ENCODE measurements at regions not wholly inside any gene's neighbourhood (a gene's known extent, or its start where the extent isn't known, plus 50 kb on each side); places are given as distances from the start of the nearest gene placed in this dataset.
"Not testable (repeated sequence)": the region's sequence is repeated elsewhere in the genome, so short reads cannot be mapped to it uniquely, and the experiment has no call there.

DNA sequence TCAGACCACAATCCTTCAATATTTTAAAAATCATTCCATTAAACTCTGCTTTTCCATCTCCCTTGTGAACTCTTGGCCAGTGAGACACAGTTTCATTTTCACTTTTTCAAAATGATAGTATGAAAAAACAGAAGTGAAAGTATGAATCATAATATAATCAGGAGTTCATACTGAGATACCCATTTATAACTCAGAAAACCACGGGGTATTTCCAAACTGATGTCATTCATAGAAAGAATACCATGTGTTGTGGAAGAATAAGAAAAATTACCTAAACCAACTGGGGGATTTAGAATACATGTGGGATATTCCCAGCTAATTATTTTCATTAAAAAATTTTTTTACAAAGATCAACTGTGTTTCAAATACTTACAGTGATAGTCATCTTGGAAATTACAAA lies 149.9 kb downstream of the MRPL39 start:
- peaks cover 0 to 3% (median 0%) of the 10 kb centered on the region in 5 experiments for H3K9me3 ChIP-seq (ENCODE audit: control extremely low read depth in 1 of 5, control insufficient read depth in 4 of 5, insufficient read depth in 2 of 5, low read depth in 1 of 5, low read length in 4 of 5)
- no peaks in the 10 kb centered on the region for H3K36me3 ChIP-seq (ENCODE audit: control insufficient read depth in 4 of 4, insufficient read depth in 4 of 4, low read length in 3 of 4)
- POLR2A ChIA-PET = no interaction called here
- CTCF ChIA-PET = interaction anchor here (1.8 kb wide), 2 partner anchors 12 to 105 kb away, joined by 4 to 5 read pairs; no protein-coding TSS in a partner anchor
- no peaks in the 10 kb centered on the region for H3K27me3 ChIP-seq (replicated peaks in 2 of 5; ENCODE audit: control insufficient read depth in 4 of 5, insufficient read depth in 5 of 5, low read length in 4 of 5)
- peak; percentile 73 to 88 (median 84) for DNase-seq
- peaks cover 0 to 8% (median 6%) of the 10 kb centered on the region in 4 experiments for H3K4me1 ChIP-seq (ENCODE audit: control extremely low read depth in 1 of 4, control insufficient read depth in 4 of 4, insufficient read depth in 4 of 4, low read length in 3 of 4)
- peak overlapping the region in 3 of 7 experiments; percentile 35 to 61 (median 57) for H3K4me3 ChIP-seq (ENCODE audit: control insufficient read depth in 1 of 7, extremely low read depth in 1 of 7, insufficient read depth in 4 of 7, low read depth in 2 of 7, low read length in 6 of 7)
- whole genome bisulfite sequencing (ENCODE audit: insufficient coverage) = no CpG with 5 or more reads among the region's 1 CpG
- peak overlapping the region in 1 of 2 experiments; percentile 76 for H3K27ac ChIP-seq (ENCODE audit: insufficient read depth in 1 of 2, low read depth in 1 of 2, low read length in 2 of 2, poor library complexity in 1 of 2, severe bottlenecking in 2 of 2)

DNA sequence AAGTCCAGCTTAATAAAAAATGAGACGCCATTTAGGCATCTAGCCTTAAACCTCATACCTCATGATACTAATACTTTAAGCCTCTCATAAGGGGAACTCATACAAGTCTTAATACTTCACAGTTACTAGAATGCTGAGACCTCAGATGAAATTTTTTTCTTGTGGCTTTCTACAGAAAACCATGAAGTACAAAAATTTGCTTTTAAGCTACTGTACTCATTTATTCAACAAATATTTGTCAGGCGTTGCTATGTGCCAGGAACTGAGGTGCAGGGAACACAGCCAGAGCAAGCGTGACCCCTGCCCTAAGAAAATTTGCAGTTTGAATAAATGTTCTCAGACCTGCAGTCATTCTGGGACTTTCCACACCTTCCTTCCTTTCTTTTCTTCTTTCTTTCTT lies 150.6 kb downstream of the MRPL39 start:
- POLR2A ChIA-PET = no interaction called here
- Histone ChIP-seq H3K9me3 (ENCODE audit: control extremely low read depth in 1 of 5, control insufficient read depth in 4 of 5, insufficient read depth in 2 of 5, low read depth in 1 of 5, low read length in 4 of 5) (peaks cover 0 to 3% (median 0%) of the 10 kb centered on the region in 5 experiments), H3K4me1 (ENCODE audit: control extremely low read depth in 1 of 4, control insufficient read depth in 4 of 4, insufficient read depth in 4 of 4, low read length in 3 of 4) (peaks cover 0 to 8% (median 6%) of the 10 kb centered on the region in 4 experiments), H3K27me3 (replicated peaks in 2 of 5; ENCODE audit: control insufficient read depth in 4 of 5, insufficient read depth in 5 of 5, low read length in 4 of 5) (no peaks in the 10 kb centered on the region), H3K36me3 (ENCODE audit: control insufficient read depth in 4 of 4, insufficient read depth in 4 of 4, low read length in 3 of 4) (no peaks in the 10 kb centered on the region), H3K27ac (ENCODE audit: insufficient read depth in 1 of 2, low read depth in 1 of 2, low read length in 2 of 2, poor library complexity in 1 of 2, severe bottlenecking in 2 of 2) (peak overlapping the region in 1 of 2 experiments; percentile 76), H3K4me3 (ENCODE audit: control insufficient read depth in 1 of 7, extremely low read depth in 1 of 7, insufficient read depth in 4 of 7, low read depth in 2 of 7, low read length in 6 of 7) (no peak overlapping the region)
- CTCF ChIA-PET = interaction anchor here (1.2 to 1.8 kb wide), 2 partner anchors 11 to 33 kb away, joined by 3 to 5 read pairs; no protein-coding TSS in a partner anchor
- 100% methylated on average over 2 of the region's 3 CpGs for WGBS (ENCODE audit: insufficient coverage)
- DNase-seq = no peak

DNA sequence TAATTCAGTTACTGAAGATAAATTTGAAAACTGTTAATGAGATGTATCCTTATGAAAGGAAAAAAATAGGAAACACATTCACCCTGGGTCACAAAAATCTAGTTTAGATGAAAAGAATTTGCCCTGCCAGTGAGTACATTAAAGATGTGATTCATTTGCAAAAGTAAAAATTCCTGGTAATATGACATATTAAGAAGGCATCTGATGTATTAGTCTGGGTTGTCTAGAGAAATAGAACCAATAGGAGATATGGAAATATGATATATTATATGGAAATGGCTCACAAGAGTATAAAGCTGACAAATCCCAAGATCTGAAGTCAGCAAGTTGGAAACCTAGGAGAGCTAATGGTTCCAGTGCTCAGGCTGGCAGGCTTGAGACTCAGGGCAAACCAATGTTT lies 153.8 kb downstream of the MRPL39 start:
- H3K27me3 ChIP-seq (replicated peaks in 2 of 5; ENCODE audit: control insufficient read depth in 4 of 5, insufficient read depth in 5 of 5, low read length in 4 of 5) = no peaks in the 10 kb centered on the region
- H3K4me1 ChIP-seq (ENCODE audit: control extremely low read depth in 1 of 4, control insufficient read depth in 4 of 4, insufficient read depth in 4 of 4, low read length in 3 of 4) = peaks cover 0 to 8% (median 6%) of the 10 kb centered on the region in 4 experiments
- peaks cover 0 to 8% (median 1%) of the 10 kb centered on the region in 5 experiments for H3K9me3 ChIP-seq (ENCODE audit: control extremely low read depth in 1 of 5, control insufficient read depth in 4 of 5, insufficient read depth in 2 of 5, low read depth in 1 of 5, low read length in 4 of 5)
- no peaks in the 10 kb centered on the region for H3K36me3 ChIP-seq (ENCODE audit: control insufficient read depth in 4 of 4, insufficient read depth in 4 of 4, low read length in 3 of 4)
- CTCF ChIA-PET = no interaction called here
- no peak overlapping the region for H3K4me3 ChIP-seq (ENCODE audit: control insufficient read depth in 1 of 7, extremely low read depth in 1 of 7, insufficient read depth in 4 of 7, low read depth in 2 of 7, low read length in 6 of 7)
- DNase-seq = no peak
- POLR2A ChIA-PET = no interaction called here
- no peak overlapping the region for H3K27ac ChIP-seq (ENCODE audit: insufficient read depth in 1 of 2, low read depth in 1 of 2, low read length in 2 of 2, poor library complexity in 1 of 2, severe bottlenecking in 2 of 2)

GRCh38 chr21:25449950-25450349 lies 157.3 kb downstream of the MRPL39 start:
- H3K27me3 ChIP-seq (replicated peaks in 2 of 5; ENCODE audit: control insufficient read depth in 4 of 5, insufficient read depth in 5 of 5, low read length in 4 of 5) = no peaks in the 10 kb centered on the region
- H3K9me3 ChIP-seq (ENCODE audit: control extremely low read depth in 1 of 5, control insufficient read depth in 4 of 5, insufficient read depth in 2 of 5, low read depth in 1 of 5, low read length in 4 of 5) = peaks cover 0 to 8% (median 1%) of the 10 kb centered on the region in 5 experiments
- H3K4me1 ChIP-seq (ENCODE audit: control extremely low read depth in 1 of 4, control insufficient read depth in 4 of 4, insufficient read depth in 4 of 4, low read length in 3 of 4) = no peaks in the 10 kb centered on the region
- no peaks in the 10 kb centered on the region for H3K36me3 ChIP-seq (ENCODE audit: control insufficient read depth in 4 of 4, insufficient read depth in 4 of 4, low read length in 3 of 4)
- no peak overlapping the region for H3K27ac ChIP-seq (ENCODE audit: insufficient read depth in 1 of 2, low read depth in 1 of 2, low read length in 2 of 2, poor library complexity in 1 of 2, severe bottlenecking in 2 of 2)
- H3K4me3 ChIP-seq (ENCODE audit: control insufficient read depth in 1 of 7, extremely low read depth in 1 of 7, insufficient read depth in 4 of 7, low read depth in 2 of 7, low read length in 6 of 7) = no peak overlapping the region
- WGBS (ENCODE audit: insufficient coverage) = 100% methylated on average over 3 of the region's 3 CpGs
- ChIA-PET POLR2A (no interaction called here), CTCF (interaction anchor here (1.1 kb wide), 1 partner anchor 32 kb away, joined by 5 read pairs; no protein-coding TSS in a partner anchor)
- DNase-seq = no peak

GRCh38 chr21:25441835-25442234 lies 165.4 kb downstream of the MRPL39 start:
- peaks cover 0 to 1% (median 0%) of the 10 kb centered on the region in 5 experiments for H3K9me3 ChIP-seq (ENCODE audit: control extremely low read depth in 1 of 5, control insufficient read depth in 4 of 5, insufficient read depth in 2 of 5, low read depth in 1 of 5, low read length in 4 of 5)
- CTCF ChIA-PET = interaction anchor here (1.1 kb wide), 1 partner anchor 123 kb away, joined by 3 read pairs; no protein-coding TSS in a partner anchor

DNA sequence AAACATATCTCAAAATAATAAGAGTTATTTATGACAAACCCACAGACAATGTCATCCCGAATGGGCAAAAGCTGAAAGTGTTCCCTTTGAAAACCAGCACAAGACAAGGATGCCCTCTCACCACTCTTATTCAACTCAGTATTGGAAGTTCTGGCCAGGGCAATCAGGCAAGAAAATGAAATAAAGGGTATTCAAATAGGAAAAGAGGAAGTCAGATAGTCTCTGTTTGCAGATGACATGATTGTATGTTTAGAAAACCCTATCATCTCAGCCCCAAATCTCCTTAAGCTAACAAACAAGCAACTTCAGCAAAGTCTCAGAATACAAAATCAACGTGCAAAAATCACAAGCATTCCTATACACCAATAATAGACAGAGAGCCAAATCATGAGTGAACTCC lies 169.8 kb downstream of the MRPL39 start:
- H3K9me3 ChIP-seq (ENCODE audit: control extremely low read depth in 1 of 5, control insufficient read depth in 4 of 5, insufficient read depth in 2 of 5, low read depth in 1 of 5, low read length in 4 of 5); H3K4me3 ChIP-seq (ENCODE audit: control insufficient read depth in 1 of 7, extremely low read depth in 1 of 7, insufficient read depth in 4 of 7, low read depth in 2 of 7, low read length in 6 of 7); H3K36me3 ChIP-seq (ENCODE audit: control insufficient read depth in 4 of 4, insufficient read depth in 4 of 4, low read length in 3 of 4); POLR2A ChIA-PET; H3K27ac ChIP-seq (ENCODE audit: insufficient read depth in 1 of 2, low read depth in 1 of 2, low read length in 2 of 2, poor library complexity in 1 of 2, severe bottlenecking in 2 of 2); H3K27me3 ChIP-seq (replicated peaks in 2 of 5; ENCODE audit: control insufficient read depth in 4 of 5, insufficient read depth in 5 of 5, low read length in 4 of 5); H3K4me1 ChIP-seq (ENCODE audit: control extremely low read depth in 1 of 4, control insufficient read depth in 4 of 4, insufficient read depth in 4 of 4, low read length in 3 of 4); DNase-seq: not testable (repeated sequence)
- CTCF ChIA-PET = interaction anchor here (0.8 to 1.6 kb wide), 4 partner anchors 10 to 125 kb away, joined by 3 to 4 read pairs (median 4); no protein-coding TSS in a partner anchor
- no CpG with 5 or more reads among the region's 2 CpGs for WGBS (ENCODE audit: insufficient coverage)

More at GRCh38 chr21:25441835-25442234, 165.4 kb downstream of the MRPL39 start:
- DNase-seq = no peak
- WGBS (ENCODE audit: insufficient coverage) = 33% methylated on average over 1 of the region's 2 CpGs
- Histone ChIP-seq H3K27ac (ENCODE audit: insufficient read depth in 1 of 2, low read depth in 1 of 2, low read length in 2 of 2, poor library complexity in 1 of 2, severe bottlenecking in 2 of 2) (no peak overlapping the region), H3K27me3 (replicated peaks in 2 of 5; ENCODE audit: control insufficient read depth in 4 of 5, insufficient read depth in 5 of 5, low read length in 4 of 5) (no peaks in the 10 kb centered on the region), H3K4me3 (ENCODE audit: control insufficient read depth in 1 of 7, extremely low read depth in 1 of 7, insufficient read depth in 4 of 7, low read depth in 2 of 7, low read length in 6 of 7) (no peak overlapping the region), H3K4me1 (ENCODE audit: control extremely low read depth in 1 of 4, control insufficient read depth in 4 of 4, insufficient read depth in 4 of 4, low read length in 3 of 4) (no peaks in the 10 kb centered on the region), H3K36me3 (ENCODE audit: control insufficient read depth in 4 of 4, insufficient read depth in 4 of 4, low read length in 3 of 4) (no peaks in the 10 kb centered on the region)
- POLR2A ChIA-PET = no interaction called here

- POLR2A ChIA-PET = no interaction called here
- Histone ChIP-seq H3K9me3 (ENCODE audit: control extremely low read depth in 1 of 5, control insufficient read depth in 4 of 5, insufficient read depth in 2 of 5, low read depth in 1 of 5, low read length in 4 of 5) (no peaks in the 10 kb centered on the region), H3K4me3 (ENCODE audit: control insufficient read depth in 1 of 7, extremely low read depth in 1 of 7, insufficient read depth in 4 of 7, low read depth in 2 of 7, low read length in 6 of 7) (no peak overlapping the region), H3K4me1 (ENCODE audit: control extremely low read depth in 1 of 4, control insufficient read depth in 4 of 4, insufficient read depth in 4 of 4, low read length in 3 of 4) (no peaks in the 10 kb centered on the region), H3K36me3 (ENCODE audit: control insufficient read depth in 4 of 4, insufficient read depth in 4 of 4, low read length in 3 of 4) (no peaks in the 10 kb centered on the region), H3K27me3 (replicated peaks in 2 of 5; ENCODE audit: control insufficient read depth in 4 of 5, insufficient read depth in 5 of 5, low read length in 4 of 5) (no peaks in the 10 kb centered on the region), H3K27ac (ENCODE audit: insufficient read depth in 1 of 2, low read depth in 1 of 2, low read length in 2 of 2, poor library complexity in 1 of 2, severe bottlenecking in 2 of 2) (no peak overlapping the region)
- CTCF ChIA-PET = interaction anchor here (1.2 kb wide), 1 partner anchor 177 kb away, joined by 4 read pairs; no protein-coding TSS in a partner anchor
- DNase-seq = peak in 2 of 3 donors; percentile 13 to 21
These were observed 178.7 kb downstream of the MRPL39 start for GRCh38 chr21:25428537-25428936.
